ENCODE measurements at regions not wholly inside any gene's neighbourhood (a gene's known extent, or its start where the extent isn't known, plus 50 kb on each side); places are given as distances from the start of the nearest gene placed in this dataset.
A peak's percentile ranks its signal among the peaks of the same experiment; 100 is the strongest.

DNA sequence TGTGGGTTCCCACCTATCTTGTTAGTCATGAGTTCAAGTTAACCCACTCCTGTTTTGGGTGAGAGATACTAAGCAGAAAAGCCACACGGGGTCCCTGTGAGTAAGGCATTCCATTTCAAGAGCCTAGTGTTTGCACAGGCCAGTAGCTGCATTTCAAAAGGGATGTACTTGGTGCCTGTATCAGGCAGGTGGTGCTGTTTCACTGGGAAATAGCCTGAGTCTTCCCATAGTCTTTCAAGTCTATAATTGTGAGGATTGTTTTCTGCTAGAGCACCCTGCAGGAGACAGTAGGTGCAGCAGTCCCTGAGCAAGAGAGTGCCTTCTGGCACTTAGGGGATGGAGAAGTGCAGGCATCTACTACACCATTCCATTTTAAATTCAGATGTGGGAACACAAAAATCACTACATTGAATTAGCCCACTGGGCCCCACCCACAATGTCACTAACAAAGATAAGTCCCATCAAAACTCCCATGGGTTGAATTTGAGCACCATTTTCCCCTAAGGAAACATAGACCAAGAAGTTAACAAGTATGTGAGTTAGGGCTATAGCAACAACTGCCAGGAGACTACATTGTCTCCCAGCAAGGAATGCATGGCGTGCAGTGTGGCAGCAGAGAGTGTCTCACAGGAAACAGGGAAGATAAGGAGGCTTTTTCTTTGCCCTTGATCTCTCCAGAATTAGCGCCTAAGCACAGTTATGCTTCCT lies 263.2 kb downstream of the COX7C start:
- peak; percentile 39 to 51 for DNase-seq

DNA sequence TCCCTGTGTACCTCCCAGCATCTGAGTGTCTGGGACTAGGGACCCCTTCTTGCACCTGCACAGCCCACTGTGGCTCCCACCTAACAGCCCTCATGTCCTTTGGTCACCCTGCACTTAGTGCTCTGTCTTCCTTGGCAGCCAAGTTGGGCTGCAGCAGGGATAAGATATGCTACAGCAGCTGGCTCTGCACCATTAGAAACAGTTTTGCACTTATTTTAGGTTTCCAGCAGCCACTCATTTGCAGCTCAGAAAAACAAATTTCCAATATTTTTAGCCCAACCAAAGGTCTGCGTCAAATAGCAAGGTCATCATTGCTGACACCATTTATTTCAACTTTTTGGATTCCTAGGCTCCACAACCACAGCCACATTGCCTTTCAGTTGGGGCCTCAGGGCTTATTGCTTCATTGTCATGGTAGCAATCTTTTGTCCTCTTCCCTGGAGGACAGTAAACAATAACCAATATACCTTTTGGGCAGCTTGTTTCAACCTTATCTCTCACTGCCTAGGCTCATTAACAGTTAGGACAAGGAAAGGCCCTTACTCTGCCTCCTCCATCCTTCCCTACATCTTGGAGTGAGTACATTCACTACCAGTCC lies 263.9 kb downstream of the COX7C start:
- DNase-seq: no peak

DNA sequence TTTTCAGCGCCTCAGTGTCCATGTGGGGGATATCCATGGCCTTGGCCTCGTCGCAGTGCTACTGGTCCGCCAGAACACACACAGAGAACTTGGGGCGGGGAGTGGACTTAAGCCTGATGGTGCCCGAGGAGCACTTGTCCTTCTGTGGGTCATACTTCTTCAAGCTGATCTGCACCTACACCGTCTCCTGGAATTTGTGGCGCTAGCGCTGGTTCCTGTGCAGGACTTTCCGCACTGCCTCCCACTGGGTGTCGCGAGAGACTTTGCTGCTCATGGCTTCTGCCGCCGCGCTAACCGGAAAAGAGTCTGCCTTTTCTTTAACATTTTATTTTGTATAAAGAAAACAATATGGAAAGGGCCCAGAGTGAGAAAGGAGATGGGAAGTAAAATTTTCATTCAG lies 266.9 kb downstream of the COX7C start:
- DNase-seq: no peak

DNA sequence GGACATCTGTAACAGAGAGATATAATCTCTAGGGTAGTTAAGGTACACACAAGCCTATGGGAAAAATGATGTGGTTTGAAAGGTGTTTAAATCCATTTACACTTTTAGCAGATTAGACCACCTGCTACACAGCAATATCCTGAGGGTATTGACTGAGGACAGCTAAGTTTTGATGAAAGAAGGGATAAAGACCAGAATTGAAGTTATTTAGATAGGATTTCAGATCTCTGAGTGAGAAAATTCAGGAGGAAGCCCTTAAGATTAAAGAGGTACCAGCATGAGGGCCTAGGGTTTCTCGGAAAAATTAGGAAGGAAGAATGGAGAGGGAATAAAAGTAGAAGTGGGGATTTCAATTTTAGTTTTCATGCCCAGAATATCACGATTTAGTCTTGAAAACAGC lies 267.3 kb downstream of the COX7C start:
- DNase-seq: no peak

DNA sequence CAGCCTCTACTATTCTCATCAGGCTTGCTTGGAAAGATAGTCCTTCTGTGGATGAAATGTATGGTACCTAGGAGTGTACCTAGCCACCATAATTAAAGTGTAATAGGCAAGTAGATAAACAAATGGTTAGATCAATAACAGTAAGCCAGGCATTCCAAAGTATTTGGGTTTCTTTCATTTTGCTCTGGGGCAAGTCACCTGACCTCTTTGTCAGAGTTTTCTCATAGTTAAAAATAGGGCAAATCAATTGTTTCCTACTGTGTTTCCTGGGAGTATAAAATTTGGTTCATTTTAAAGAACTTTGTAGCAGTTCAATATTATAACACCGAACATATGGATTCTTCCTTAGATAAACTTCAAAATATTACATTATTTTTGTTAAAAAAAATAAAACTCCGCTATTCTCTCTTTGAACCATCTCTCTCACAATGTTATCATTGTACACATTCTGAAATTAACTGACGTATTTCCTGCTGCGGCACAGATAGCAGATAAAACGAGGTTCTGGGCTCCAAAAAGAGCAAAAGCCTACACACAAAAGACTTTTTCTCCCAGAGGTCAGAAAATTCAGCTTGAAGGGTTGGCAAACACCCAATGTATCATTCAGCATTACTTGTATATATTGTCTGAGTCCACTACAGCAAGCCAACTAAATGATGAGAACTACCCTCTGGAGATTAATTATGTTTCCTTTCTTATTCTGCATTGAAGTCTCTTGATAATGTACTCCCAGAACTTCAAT lies 267.9 kb downstream of the COX7C start:
- no peak for DNase-seq

DNA sequence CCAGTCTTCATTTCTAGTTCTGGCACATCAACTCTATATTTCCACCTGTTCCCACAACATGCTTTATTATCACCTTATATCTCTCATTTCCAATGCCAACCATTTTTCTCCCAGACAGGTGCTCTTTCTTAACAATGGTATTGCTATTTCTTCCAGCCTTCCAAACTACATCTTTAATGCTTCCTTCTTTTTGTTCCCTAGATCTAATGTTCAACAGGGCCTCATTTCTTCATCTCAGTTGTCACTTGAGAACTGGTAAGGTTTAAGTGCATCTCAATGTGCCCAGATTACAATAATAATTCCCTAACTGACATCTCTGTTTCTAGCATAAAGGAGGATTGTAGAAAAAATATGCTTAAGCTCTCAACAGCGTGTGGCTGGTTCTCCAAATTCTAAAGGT lies 272.6 kb downstream of the COX7C start:
- no peak for DNase-seq

DNA sequence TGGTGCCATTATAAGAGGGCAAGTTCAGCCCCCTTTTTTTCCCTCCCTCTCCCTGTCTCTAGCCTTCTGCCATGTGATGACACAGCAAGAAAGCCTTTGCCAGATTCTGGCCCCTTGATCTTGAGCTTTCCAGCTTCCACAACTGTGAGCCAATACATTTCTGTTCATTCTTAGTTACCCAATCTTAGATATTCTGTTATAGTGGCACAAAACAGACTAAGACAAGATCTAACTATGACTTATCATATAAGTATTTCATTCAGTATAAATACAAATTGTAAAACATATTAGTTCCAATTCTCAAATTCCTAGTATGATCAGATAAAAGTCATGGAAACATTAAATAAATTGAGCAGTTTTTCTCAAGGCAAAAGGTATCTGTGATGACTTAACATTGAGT lies 276.3 kb downstream of the COX7C start:
- no peak for DNase-seq

DNA sequence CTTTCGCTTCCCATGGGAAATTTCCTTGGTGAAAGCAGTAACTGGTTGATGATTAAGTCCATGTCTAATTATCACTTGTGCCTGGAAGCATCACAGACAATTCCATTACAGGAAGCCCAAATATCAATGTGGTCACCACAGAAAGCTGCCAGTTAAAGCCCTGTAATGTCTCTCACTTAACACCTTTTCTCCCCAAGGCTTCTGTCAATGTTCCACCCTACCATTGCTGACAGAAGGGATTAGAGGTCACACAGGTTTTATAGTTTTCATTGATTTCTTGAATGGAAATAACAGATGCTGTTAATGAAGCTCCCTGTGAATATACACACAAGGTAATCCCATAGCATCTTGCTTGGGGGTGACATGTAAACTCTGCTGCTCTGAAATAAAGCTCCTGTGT lies 279.2 kb downstream of the COX7C start:
- DNase-seq: no peak

DNA sequence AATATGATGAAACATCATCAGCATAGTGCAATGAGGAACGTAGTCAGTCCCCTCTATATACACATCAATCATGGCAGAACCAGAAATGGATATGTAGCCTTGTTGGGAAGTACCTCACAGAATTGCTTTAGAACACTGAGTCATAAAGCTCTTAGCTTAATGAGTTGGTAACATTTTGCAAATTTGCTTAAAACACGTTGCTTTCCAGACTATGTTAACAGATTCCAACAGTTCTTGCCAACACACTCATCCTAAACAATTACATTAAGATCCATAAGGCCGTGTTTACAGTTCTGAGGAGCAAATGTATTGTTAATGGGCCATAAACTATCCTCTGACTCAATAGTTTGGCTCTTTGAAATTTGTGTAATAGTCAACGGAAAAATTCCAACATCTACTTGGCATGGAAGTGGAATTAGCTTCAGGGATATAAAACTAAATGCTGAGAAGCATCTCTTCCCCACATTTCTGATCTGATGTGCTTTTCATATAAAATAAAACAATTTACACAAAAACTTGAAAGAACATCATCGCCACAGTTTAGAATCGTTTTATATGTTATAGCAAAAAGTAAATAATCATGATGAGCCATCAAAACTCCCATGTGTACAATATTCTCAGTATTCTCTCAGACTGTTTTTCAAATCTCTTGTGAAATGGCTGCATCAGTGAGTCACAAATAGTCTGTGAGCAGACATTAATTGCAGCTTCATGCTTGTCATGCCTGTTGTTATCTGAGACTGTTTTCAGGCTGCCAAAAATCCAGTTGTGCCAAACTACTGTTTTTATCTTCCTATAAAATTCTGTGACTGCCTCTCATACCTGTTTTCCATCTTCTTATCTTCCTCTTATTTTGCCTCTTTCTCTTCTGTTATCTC lies 291.9 kb downstream of the COX7C start:
- DNase-seq: no peak

DNA sequence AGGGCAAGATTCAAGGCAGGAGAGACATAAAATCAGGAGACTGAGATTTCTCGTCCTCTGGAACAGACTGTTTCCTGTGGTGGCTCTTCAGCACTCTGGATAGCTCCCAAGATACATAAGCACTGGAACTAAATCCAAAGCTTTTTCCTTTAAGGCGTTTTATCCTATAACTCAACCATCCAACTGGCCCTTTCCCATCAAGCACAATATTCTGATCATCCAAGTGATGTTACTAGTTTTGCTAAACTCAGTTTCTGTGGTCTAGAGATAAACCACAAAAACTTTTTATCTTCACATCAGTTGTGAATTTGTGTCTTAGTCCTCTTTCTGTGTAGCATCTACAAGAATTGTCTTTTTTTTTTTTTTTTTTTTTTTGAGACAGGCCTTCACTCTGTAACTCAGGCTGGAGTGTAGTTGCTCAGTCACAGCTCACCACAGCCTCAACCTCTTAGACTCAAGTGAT lies 299.4 kb downstream of the COX7C start:
- DNase-seq: peak in 1 of 2 donors; percentile 9

DNA sequence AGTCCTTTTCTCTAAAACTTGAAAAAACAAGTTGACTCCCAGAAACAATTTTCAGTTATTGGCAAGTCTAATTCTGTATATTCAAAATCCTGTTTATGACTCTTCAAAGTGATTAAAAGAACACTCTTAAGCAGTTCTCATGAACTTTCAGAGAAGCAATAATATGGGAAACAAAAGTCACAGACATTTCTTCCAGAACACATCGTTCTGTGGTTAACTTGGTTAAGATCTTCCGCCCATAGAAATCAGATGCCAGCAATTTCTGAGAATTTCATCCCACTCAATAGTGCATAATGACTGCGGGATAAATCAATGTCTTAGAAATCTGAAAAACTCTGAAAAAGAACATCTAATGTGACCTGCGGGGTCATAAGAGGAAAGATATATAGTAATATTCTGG lies 300.5 kb downstream of the COX7C start:
- no peak for DNase-seq

DNA sequence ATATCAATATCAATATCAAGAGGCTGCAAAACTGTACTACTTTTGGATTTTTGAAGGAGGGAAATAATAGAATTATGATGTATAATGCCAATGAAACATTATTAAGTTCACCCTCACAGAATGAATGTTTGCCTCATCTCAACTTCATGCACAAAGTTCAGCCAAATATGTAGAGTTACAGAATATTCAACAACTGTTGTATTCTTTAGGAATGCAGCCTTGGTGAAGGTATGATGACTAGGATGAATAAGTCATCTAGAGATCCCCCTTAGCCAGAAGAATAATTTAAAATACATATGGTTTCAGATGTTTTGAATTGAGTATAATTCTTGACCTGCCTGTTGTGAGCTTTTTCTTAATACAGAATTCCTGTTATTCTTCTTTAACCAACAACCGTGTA lies 308.3 kb downstream of the COX7C start:
- no peak for DNase-seq

DNA sequence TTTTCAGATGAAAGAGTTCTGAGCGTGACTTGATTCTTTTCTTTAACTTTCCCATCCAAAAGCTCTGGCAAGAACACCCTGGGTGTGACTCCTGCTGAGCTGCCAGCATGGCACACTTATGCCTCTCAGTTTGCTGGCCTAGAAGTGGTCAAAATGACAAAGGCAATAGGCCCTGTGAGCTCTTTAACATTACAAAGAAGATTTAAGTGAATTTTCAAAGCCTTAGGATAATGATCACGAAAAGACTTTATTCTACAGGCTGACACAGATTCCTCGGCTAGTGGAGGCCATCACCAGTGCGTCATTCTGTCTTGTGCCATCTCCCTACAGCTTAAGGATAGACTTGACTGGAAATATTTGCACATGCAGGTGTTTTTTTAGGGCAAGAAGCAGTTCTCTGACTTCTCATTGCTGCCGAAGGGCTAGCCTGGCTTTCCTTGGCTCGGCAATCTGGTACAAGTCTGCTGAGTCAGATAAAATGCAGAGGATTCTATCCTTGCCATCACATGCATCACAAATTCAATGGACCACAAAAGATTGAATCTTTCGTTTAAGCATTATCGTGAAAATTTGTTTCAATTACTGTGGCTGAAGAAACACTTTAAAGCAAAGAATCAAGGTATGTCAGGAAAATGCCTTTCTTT lies 311.5 kb downstream of the COX7C start:
- no peak for DNase-seq

DNA sequence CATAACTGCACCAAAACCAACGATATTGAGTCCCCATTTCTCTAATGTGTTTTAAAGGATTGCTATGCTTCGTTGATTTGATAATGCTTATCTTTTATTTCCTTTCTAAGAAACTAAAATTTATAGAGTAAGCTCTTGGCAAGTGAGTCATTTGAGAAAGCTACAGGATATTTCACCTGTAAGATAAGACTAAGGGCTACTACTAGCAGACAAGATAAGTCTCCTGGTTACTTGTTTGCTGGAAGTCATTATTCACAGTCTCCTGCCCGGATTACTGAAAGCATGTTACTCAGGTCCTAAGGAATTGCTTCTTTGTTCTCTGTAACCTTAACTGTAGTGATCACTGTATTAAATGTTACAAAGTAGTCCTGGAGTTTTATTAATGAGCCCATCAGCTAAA lies 315.9 kb upstream of the RASA1 start:
- no peak for DNase-seq

DNA sequence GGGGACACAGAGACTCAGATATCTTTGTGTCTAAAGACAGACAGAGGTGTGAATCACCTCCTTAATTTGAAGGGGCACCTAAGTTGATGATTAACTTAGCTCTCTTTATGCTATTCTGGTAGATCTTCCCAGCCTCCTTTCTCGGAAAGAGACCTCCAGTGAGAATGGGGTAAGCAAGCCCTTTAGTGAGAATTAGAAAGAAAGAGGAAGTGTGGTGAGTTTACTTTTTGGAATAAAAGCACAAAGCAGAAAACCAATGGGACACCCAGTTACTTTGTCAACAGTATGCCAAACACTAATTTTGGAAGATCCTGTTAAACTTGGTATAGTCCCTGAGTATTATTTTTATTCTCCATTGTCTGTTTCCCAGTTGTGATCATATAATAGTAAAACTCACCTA lies 302.8 kb upstream of the RASA1 start:
- DNase-seq: no peak

DNA sequence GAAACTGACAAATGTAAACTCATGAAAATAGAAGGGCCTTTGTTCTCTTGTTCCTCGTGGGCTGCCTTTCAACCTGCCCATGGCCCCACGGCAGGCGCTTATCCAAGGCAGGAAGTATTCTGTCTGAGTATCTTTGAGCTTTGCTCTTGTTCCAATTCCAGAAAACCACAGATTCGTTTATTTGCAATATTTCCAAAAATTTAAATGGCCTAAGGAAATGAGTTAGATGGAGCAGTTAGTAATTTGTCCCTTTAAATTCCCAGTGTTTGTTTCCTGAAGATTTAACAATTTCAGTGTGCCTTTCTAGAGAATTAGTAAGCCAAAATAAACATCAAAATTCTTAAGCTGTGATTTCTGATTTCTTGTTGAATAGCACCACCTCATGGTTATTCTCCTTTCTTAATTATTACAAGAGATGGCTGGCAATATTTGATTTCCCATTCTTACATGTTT lies 299.4 kb upstream of the RASA1 start:
- peak in 1 of 2 donors; percentile 65 for DNase-seq

DNA sequence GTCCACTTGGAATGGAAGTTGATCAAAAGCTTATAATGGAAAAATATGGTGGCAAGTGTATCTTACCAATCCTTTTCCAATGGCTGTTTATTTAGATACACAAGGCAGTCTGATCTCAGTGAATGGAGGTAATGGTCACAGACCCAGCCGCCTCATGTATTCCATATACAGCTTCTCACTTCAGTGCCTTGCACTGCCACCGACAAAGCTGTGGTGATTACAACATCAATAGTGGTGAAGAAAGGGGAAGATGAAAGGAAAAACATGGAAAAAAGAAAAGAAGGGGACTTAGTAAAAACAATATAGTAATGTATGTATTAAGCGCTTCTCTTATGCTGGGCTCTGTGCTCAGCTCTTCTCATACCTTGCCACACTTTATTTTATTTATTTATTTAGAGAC lies 297.3 kb upstream of the RASA1 start:
- no peak for DNase-seq

DNA sequence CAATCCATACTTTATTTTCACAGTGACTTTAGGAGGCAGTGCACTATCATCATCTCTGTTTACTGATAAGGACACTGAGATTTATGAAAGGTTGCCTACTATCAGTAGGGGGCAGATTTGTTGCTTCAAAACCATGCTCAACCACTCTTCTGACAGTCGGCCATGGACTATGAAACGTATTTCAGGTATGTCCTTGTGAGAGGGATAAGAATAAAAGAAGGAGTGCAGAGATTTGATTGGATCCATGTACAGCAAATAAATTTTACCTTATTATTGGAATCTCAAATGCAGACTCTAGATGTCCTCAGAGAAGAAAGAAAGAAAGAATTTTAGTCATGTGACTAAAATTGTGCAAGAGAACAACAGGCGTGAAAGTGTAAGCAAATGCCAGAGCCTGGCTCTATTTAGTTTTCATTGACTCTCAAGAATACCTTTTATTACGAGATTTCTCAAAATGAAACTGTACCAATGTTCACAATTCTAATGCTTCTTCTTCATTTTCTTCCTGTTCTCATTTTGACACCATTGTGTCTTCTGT lies 296.6 kb upstream of the RASA1 start:
- peak; percentile 49 to 52 for DNase-seq

DNA sequence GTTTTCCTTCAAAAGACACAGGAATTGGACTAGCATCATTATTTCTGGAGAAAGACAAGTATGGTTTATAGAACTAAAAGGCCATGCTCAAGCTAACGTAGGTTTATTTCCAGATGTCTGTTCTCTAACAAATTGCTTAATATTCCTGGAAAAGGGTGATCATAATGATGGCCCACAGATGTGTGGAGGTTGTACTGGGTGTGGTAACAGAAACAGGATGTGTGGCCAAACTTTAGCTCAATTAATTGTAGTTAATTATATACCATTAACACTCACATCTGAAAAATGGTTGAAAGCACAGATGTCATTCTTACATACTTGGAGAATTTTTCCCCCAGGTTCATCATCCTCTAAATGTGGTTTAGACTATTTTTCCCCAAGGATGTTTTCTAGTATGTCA lies 292.7 kb upstream of the RASA1 start:
- DNase-seq: peak; percentile 33 to 42

DNA sequence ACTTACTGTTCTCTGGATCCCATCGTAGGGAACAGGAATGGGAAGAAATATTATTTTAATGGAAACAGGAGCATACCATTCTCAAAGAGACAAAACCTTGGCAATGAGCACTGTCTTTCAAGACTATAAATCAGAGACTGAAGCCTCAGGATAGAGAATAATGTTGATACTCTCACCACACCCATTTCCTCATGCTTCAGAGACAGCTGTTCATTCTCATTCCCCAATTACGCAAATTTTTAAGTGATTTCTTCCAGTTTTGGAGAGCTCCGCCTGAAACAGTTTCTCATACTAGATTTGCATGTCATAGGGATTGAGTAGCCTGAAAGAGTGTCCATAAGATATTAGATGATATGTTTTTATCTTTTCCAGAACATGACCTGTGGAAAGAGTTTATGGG lies 290.5 kb upstream of the RASA1 start:
- peak; percentile 81 to 85 for DNase-seq

DNA sequence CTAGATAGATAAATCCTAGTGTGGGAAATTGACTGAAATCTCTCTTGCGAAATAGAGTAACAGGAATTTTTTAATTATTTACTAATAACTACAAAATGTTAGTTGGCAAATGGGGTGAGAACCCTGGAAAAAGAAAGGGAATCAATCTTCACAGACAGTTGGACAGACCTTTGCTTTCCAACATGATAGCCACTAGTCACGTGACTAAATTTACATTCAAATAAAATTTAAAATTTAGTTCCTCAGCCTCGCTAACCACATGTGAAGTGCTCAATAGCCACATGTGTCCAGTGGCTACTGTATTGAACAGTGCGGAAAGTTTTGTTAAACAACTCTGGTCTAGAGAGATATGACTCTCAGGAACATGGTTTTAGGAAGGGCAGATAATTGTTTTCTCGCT lies 289.9 kb upstream of the RASA1 start:
- no peak for DNase-seq

DNA sequence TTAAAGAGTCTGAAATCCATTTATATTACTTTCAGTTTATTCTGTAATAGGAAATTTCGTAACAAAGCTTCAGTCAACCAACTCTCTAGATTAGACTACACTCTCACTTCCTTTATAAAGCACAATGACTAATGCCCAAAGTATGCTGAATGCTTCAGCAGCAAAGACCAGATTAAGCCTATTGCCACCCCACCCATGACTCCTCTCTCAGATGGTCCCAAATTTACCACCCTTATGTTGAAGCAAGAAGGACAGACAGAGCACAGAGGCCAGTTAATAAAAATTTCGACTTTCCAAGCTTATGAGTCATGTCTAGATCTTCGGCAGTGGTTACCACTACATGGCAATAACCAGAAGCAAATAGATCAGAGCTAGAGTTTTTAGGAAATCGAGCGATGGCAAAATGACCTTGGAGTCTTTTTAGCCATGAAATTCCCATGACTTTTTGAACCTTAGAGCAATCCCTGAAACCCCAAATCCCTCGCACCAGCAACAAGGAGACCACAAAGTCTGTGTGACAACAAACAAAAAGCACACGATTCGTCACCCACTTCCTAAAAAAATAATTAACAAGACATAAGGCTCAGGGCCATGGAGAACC lies 287.8 kb upstream of the RASA1 start:
- DNase-seq: peak; percentile 83 to 94

All from inflammatory macrophage treated with lipopolysaccharide for 1 hour (primary cell).